DOHH2 (cell line): ENCODE measurements at regions not wholly inside any gene's neighbourhood (a gene's known extent, or its start where the extent isn't known, plus 50 kb on each side); places are given as distances from the start of the nearest gene placed in this dataset.

Experiments used
- H3F3A ChIP-seq: fragments of 200-600 bp; sonication (generic), shearing (Covaris generic); 2 replicates; pipeline ENCODE4 v1.6.0; 2016; ENCODE audit warnings: antibody characterized with exemption, mild to moderate bottlenecking; ENCODE audit not compliant: control insufficient read depth, insufficient read depth
- H3K27ac ChIP-seq: fragments of 200-600 bp; sonication (generic); 2 replicates; pipeline ENCODE4 v1.5.1; 2014; ENCODE audit warnings: low read depth, mild to moderate bottlenecking, low read length, moderate library complexity
- H3K27me3 ChIP-seq: fragments of 200-600 bp; sonication (generic); 2 replicates; pipeline ENCODE4 v1.6.1; 2014; ENCODE audit warnings: mild to moderate bottlenecking, low read length, mixed read lengths; ENCODE audit not compliant: control insufficient read depth
- H3K36me3 ChIP-seq: fragments of 200-600 bp; sonication (generic); 2 replicates; pipeline ENCODE4 v1.6.1; 2014; ENCODE audit warnings: mild to moderate bottlenecking, low read length, moderate library complexity, mixed read lengths; ENCODE audit not compliant: control insufficient read depth
- H3K4me1 ChIP-seq: fragments of 200-600 bp; sonication (generic); 2 replicates; pipeline ENCODE4 v1.6.1; 2014; ENCODE audit warnings: mild to moderate bottlenecking, low read length, mixed read lengths; ENCODE audit not compliant: control insufficient read depth
- H3K4me2 ChIP-seq: fragments of 200-600 bp; sonication (generic); 2 replicates; pipeline ENCODE4 v1.6.0; 2014; ENCODE audit warnings: mild to moderate bottlenecking, low read length, moderate library complexity
- H3K4me3 ChIP-seq: fragments of 200-600 bp; sonication (generic); 2 replicates; pipeline ENCODE4 v1.5.1; 2014; ENCODE audit warnings: mild to moderate bottlenecking, low read length, mixed read lengths
- H3K79me2 ChIP-seq: fragments of 200-600 bp; sonication (generic); 2 replicates; pipeline ENCODE4 v1.6.1; 2014; ENCODE audit warnings: mild to moderate bottlenecking, low read length, mixed read lengths; ENCODE audit not compliant: control insufficient read depth
- H3K9me2 ChIP-seq: fragments of 200-600 bp; sonication (generic); replicated peaks from 2 replicates; pipeline ENCODE4 v1.6.1; 2014; ENCODE audit warnings: mild to moderate bottlenecking, low read length, mixed read lengths; ENCODE audit not compliant: control insufficient read depth
- H3K9me3 ChIP-seq: fragments of 200-600 bp; sonication (generic); 2 replicates; pipeline ENCODE4 v1.6.1; 2014; ENCODE audit warnings: antibody characterized with exemption, low read length, mixed read lengths; ENCODE audit not compliant: control insufficient read depth, insufficient read depth
- H4K20me1 ChIP-seq: fragments of 200-600 bp; sonication (generic); 2 replicates; pipeline ENCODE4 v1.6.0; 2014; ENCODE audit warnings: low read depth, mild to moderate bottlenecking, antibody characterized with exemption, low read length, moderate library complexity; ENCODE audit not compliant: control insufficient read depth, insufficient read depth
- EZH2phosphoT487 ChIP-seq: fragments of 200-600 bp; sonication (generic); IDR thresholded peaks from 2 replicates; pipeline ENCODE4 v1.6.1; 2017; ENCODE audit warnings: borderline replicate concordance, mild to moderate bottlenecking, antibody characterized with exemption, low read length, moderate library complexity, mixed read lengths
- TF ChIP-seq, protein P1 (sequence below): fragments of 200-600 bp; sonication (generic); IDR thresholded peaks from one replicate; pipeline ENCODE4 v1.5.1; 2014; ENCODE audit warnings: antibody characterized with exemption, mild to moderate bottlenecking, low read depth, low read length; ENCODE audit not compliant: poor library complexity, severe bottlenecking

DNA sequence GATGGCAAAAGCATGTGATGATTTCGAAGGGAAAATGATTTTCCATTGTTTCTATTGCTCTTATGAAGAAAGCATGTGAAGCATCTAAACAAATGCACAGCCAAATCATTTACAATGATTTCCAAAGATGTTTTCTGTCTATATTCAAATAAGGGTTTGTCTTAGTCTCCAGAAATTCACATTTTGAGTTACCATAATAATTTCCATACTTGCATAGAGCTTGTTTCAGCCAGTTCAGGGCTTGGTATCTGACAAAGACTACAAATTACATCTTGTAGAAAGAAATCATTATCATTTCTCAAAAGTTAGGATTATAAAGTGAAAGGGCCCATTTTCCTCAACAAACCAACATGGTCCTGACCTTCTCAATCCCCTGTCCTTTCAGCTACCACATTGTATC, 74.4 kb upstream of the PLEKHG1 start:
- no peaks in the 10 kb centered on the region for H3K79me2 ChIP-seq
- H4K20me1 ChIP-seq, result no peaks in the 10 kb centered on the region
- TF ChIP-seq, protein P1, sequence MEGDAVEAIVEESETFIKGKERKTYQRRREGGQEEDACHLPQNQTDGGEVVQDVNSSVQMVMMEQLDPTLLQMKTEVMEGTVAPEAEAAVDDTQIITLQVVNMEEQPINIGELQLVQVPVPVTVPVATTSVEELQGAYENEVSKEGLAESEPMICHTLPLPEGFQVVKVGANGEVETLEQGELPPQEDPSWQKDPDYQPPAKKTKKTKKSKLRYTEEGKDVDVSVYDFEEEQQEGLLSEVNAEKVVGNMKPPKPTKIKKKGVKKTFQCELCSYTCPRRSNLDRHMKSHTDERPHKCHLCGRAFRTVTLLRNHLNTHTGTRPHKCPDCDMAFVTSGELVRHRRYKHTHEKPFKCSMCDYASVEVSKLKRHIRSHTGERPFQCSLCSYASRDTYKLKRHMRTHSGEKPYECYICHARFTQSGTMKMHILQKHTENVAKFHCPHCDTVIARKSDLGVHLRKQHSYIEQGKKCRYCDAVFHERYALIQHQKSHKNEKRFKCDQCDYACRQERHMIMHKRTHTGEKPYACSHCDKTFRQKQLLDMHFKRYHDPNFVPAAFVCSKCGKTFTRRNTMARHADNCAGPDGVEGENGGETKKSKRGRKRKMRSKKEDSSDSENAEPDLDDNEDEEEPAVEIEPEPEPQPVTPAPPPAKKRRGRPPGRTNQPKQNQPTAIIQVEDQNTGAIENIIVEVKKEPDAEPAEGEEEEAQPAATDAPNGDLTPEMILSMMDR, result no peak
- no peak for TF ChIP-seq EZH2phosphoT487
- H3K36me3 ChIP-seq, result no peaks in the 10 kb centered on the region
- H3K4me3 ChIP-seq, result no peak overlapping the region
- H3K27ac ChIP-seq, result no peak overlapping the region
- H3K4me2 ChIP-seq, result no peak overlapping the region
- no peaks in the 10 kb centered on the region; the same call in 1 of the 2 replicates for H3F3A ChIP-seq
- H3K9me3 ChIP-seq, result no peaks in the 10 kb centered on the region
- peaks cover 11% of the 10 kb centered on the region for H3K4me1 ChIP-seq
- no peaks in the 10 kb centered on the region for H3K9me2 ChIP-seq
- H3K27me3 ChIP-seq, result no peaks in the 10 kb centered on the region

DNA sequence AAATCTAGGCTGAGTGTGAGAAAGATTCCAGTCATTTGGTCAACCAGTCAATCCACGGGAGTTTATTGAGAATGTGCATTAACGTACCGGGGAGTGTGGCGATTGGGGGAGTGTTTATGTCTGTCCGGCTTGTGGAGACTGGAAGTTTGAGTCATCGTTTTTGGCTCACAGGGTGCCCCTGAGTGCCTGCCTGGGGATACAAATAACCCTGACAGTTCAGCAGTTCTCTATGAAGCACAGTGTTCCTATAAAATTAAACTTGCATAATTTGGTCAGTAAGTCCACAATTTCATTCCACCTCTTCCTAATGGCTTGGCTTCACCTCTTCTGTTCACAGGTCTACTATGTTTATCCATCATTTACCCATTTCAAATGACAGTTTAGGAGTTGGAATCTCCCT, 72.6 kb upstream of the PLEKHG1 start:
- no peaks in the 10 kb centered on the region for H3K27me3 ChIP-seq
- no peaks in the 10 kb centered on the region for H3K9me2 ChIP-seq
- H3K4me1 ChIP-seq, result peaks cover 6% of the 10 kb centered on the region
- no peak overlapping the region for H3K4me2 ChIP-seq
- H3K27ac ChIP-seq, result no peak overlapping the region
- H3K36me3 ChIP-seq, result no peaks in the 10 kb centered on the region
- TF ChIP-seq EZH2phosphoT487, result no peak
- TF ChIP-seq, protein P1, result no peak
- no peak overlapping the region for H3K4me3 ChIP-seq
- no peaks in the 10 kb centered on the region; the same call in 1 of the 2 replicates for H3F3A ChIP-seq
- H3K9me3 ChIP-seq, result no peaks in the 10 kb centered on the region
- no peaks in the 10 kb centered on the region for H4K20me1 ChIP-seq
- H3K79me2 ChIP-seq, result no peaks in the 10 kb centered on the region

DNA sequence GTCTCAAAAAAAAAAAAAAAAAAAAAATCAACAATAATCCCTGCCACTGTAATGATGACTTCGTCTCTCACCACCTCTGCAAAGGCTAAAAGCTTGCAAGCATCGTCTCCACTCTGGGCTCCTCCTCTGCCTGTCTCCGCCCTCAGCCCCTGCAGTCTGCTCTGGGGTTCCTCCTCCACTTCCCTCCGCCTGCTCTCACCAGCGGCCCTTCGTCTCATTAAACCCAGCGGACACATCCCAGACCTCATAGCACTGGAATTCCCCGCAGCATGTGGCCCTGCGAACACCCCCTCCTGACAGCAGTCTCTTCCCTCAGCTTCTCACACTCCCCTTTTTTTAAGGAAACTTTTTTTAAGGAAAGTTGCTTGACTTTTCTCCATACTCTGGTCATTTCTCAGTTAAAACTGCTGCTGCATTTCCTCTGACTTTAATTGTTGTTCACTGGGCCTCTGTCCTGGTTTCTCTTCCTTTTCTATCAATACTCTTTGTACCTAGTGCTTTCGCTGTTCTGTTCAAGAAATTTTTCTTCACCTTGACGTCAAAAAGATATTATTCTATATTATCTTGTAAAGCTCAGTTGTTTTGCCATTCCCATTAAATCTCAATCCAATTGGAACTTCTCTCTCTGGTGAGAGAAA, 70.9 kb upstream of the PLEKHG1 start:
- Histone ChIP-seq H3F3A (no peaks in the 10 kb centered on the region; the same call in 1 of the 2 replicates), H3K9me3 (no peaks in the 10 kb centered on the region), H3K36me3 (no peaks in the 10 kb centered on the region), H3K27me3 (no peaks in the 10 kb centered on the region), H3K4me2 (peak overlapping the region; percentile 32; the same call in 1 of the 2 replicates), H3K4me3 (no peak overlapping the region), H4K20me1 (no peaks in the 10 kb centered on the region), H3K4me1 (peaks cover 6% of the 10 kb centered on the region), H3K9me2 (no peaks in the 10 kb centered on the region), H3K79me2 (no peaks in the 10 kb centered on the region), H3K27ac (no peak overlapping the region)
- TF ChIP-seq, protein P1, result no peak
- no peak for TF ChIP-seq EZH2phosphoT487
